ENCODE measurements at regions not wholly inside any gene's neighbourhood (a gene's known extent, or its start where the extent isn't known, plus 50 kb on each side); places are given as distances from the start of the nearest gene placed in this dataset.
A peak's percentile ranks its signal among the peaks of the same experiment; 100 is the strongest.

GRCh38 chr13:90201676-90202460, 1145.6 kb upstream of the MIR17HG start:
- Histone ChIP-seq H3K4me1 (peaks cover 21% of the 10 kb centered on the region), H3K36me3 (no peaks in the 10 kb centered on the region), H3K4me3 (no peak overlapping the region), H3K27me3 (ENCODE audit: low read depth) (no peaks in the 10 kb centered on the region), H3K27ac (replicated peaks) (peak overlapping the region; percentile 39), H3K9me3 (replicated peaks) (no peaks in the 10 kb centered on the region)
- no peak for DNase-seq
- TF ChIP-seq CTCF (IDR thresholded peaks at IDR 0.05; ENCODE audit: borderline replicate concordance), result no peak
- intact Hi-C loops (cut with micrococcal nuclease), result no loop called here

GRCh38 chr13:90205081-90205480, 1142.4 kb upstream of the MIR17HG start:
- Histone ChIP-seq H3K9me3 (replicated peaks) (no peaks in the 10 kb centered on the region), H3K4me1 (peaks cover 21% of the 10 kb centered on the region), H3K36me3 (no peaks in the 10 kb centered on the region), H3K4me3 (no peak overlapping the region), H3K27me3 (ENCODE audit: low read depth) (no peaks in the 10 kb centered on the region), H3K27ac (replicated peaks) (no peak overlapping the region)
- intact Hi-C loops (cut with micrococcal nuclease), result no loop called here
- DNase-seq, result no peak
- no peak for TF ChIP-seq CTCF (IDR thresholded peaks at IDR 0.05; ENCODE audit: borderline replicate concordance)

- no peak overlapping the region for H3K27ac ChIP-seq (replicated peaks)
- peaks cover 18% of the 10 kb centered on the region for H3K4me1 ChIP-seq
- no peak for DNase-seq
- no peak for TF ChIP-seq CTCF (IDR thresholded peaks at IDR 0.05; ENCODE audit: borderline replicate concordance)
- no peak overlapping the region for H3K4me3 ChIP-seq
- intact Hi-C loops (cut with micrococcal nuclease), result no loop called here
- no peaks in the 10 kb centered on the region for H3K27me3 ChIP-seq (ENCODE audit: low read depth)
- no peaks in the 10 kb centered on the region for H3K36me3 ChIP-seq
- no peaks in the 10 kb centered on the region for H3K9me3 ChIP-seq (replicated peaks)
Measured at GRCh38 chr13:90205911-90206310, 1141.6 kb upstream of the MIR17HG start.

- Histone ChIP-seq H3K36me3 (no peaks in the 10 kb centered on the region), H3K4me3 (no peak overlapping the region), H3K27ac (replicated peaks) (no peak overlapping the region), H3K4me1 (no peaks in the 10 kb centered on the region), H3K9me3 (replicated peaks) (peaks cover 5% of the 10 kb centered on the region), H3K27me3 (ENCODE audit: low read depth) (no peaks in the 10 kb centered on the region)
- no peak for DNase-seq
- intact Hi-C loops (cut with micrococcal nuclease), result no loop called here
- no peak for TF ChIP-seq CTCF (IDR thresholded peaks at IDR 0.05; ENCODE audit: borderline replicate concordance)
Measured at GRCh38 chr13:90217275-90217674, 1130.2 kb upstream of the MIR17HG start.

- no peak for DNase-seq
- no peaks in the 10 kb centered on the region for H3K27me3 ChIP-seq (ENCODE audit: low read depth)
- TF ChIP-seq CTCF (IDR thresholded peaks at IDR 0.05; ENCODE audit: borderline replicate concordance), result no peak
- H3K4me1 ChIP-seq, result no peaks in the 10 kb centered on the region
- intact Hi-C loops (cut with micrococcal nuclease), result no loop called here
- H3K27ac ChIP-seq (replicated peaks), result no peak overlapping the region
- H3K36me3 ChIP-seq, result no peaks in the 10 kb centered on the region
- no peak overlapping the region for H3K4me3 ChIP-seq
- H3K9me3 ChIP-seq (replicated peaks), result peaks cover 5% of the 10 kb centered on the region
Measured at GRCh38 chr13:90222758-90223157, 1124.7 kb upstream of the MIR17HG start.

All from left ventricle myocardium inferior (tissue), 1 donor.